GM23248 (cell line): ENCODE measurements at regions not wholly inside any gene's neighbourhood (a gene's known extent, or its start where the extent isn't known, plus 50 kb on each side); places are given as distances from the start of the nearest gene placed in this dataset.

Experiments used
- EZH2 ChIP-seq: fragments of 200-600 bp; sonication (generic); IDR thresholded peaks from 2 replicates; pipeline ENCODE4 v1.6.1; 2018; ENCODE audit warnings: antibody characterized with exemption, mild to moderate bottlenecking; ENCODE audit not compliant: insufficient read depth, poor library complexity, severe bottlenecking
- EZH2phosphoT487 ChIP-seq: fragments of 200-600 bp; sonication (generic); IDR thresholded peaks from 2 replicates; pipeline ENCODE4 v1.6.1; 2018; ENCODE audit warnings: antibody characterized with exemption, moderate library complexity, mild to moderate bottlenecking, low read depth; ENCODE audit not compliant: insufficient read depth

DNA sequence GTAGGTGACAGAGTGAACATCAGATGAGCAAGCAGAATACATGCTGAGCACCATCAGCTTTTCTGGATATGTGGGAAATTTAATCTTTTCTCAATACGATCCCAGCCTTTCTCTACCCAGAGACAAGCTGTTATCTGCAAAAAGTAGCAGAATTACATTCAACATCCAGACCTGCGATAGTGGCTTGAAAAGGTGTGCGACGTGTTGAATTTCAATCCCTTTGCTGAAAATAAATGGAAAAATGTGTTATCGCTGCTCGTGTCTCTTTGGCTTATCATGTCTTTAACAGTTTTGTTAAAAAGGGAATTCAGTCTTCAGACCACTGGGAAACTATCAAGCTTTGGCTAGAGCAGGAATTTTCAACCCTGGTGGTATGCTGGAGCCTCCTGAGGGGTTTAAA lies 98.8 kb upstream of the FAM20A start:
- TF ChIP-seq EZH2phosphoT487: no peak
- TF ChIP-seq EZH2: no peak
